ENCODE measurements at regions not wholly inside any gene's neighbourhood (a gene's known extent, or its start where the extent isn't known, plus 50 kb on each side); places are given as distances from the start of the nearest gene placed in this dataset.

DNA sequence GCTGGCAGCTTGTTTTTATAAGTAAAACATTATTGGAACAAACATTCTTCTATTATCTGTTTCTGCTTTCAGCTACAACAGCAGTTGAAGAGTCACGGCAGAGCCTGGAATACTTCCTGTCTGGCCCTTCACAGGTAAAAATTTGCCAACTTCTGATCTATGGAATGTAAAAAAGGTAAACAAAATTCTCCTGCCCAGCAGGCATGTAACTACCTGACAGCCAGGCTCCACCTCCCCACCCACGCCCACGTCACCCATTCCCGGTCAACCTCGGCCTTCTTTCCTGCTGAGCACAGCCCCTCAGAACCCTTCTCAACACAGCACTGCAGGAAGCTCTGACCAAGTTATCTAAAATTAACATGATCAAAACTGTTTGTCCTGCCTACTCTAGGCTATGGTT is 166.0 kb downstream of the DLL1 start:
- TF ChIP-seq POLR2A (IDR thresholded peaks at IDR 0.05) = no peak
- TF ChIP-seq, protein P1, sequence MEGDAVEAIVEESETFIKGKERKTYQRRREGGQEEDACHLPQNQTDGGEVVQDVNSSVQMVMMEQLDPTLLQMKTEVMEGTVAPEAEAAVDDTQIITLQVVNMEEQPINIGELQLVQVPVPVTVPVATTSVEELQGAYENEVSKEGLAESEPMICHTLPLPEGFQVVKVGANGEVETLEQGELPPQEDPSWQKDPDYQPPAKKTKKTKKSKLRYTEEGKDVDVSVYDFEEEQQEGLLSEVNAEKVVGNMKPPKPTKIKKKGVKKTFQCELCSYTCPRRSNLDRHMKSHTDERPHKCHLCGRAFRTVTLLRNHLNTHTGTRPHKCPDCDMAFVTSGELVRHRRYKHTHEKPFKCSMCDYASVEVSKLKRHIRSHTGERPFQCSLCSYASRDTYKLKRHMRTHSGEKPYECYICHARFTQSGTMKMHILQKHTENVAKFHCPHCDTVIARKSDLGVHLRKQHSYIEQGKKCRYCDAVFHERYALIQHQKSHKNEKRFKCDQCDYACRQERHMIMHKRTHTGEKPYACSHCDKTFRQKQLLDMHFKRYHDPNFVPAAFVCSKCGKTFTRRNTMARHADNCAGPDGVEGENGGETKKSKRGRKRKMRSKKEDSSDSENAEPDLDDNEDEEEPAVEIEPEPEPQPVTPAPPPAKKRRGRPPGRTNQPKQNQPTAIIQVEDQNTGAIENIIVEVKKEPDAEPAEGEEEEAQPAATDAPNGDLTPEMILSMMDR (IDR thresholded peaks at IDR 0.05) = no peak

Measured in testis (tissue), 2 donors.